Hepatocyte (in vitro differentiated cells): ENCODE measurements at regions not wholly inside any gene's neighbourhood (a gene's known extent, or its start where the extent isn't known, plus 50 kb on each side); places are given as distances from the start of the nearest gene placed in this dataset.

Experiments
- CTCF ChIP-seq: fragments of 200-600 bp; sonication (generic); IDR thresholded peaks from 2 replicates; pipeline ENCODE4 v1.5.1; 2016; ENCODE audit warnings: antibody characterized with exemption, mild to moderate bottlenecking; ENCODE audit not compliant: poor library complexity
- EZH2 ChIP-seq: fragments of 200-600 bp; sonication (generic); IDR thresholded peaks from 2 replicates; pipeline ENCODE4 v1.6.1; 2016; ENCODE audit warnings: antibody characterized with exemption, mild to moderate bottlenecking, borderline replicate concordance
- EZH2phosphoT487 ChIP-seq: fragments of 200-600 bp; sonication (generic); IDR thresholded peaks from one replicate; pipeline ENCODE4 v1.6.1; 2018; ENCODE audit warnings: antibody characterized with exemption, mild to moderate bottlenecking, low read depth, moderate library complexity; ENCODE audit not compliant: unreplicated experiment, severe bottlenecking

GRCh38 chr21:15564907-15565306 is 164.9 kb upstream of the USP25 start:
- TF ChIP-seq CTCF (no peak), EZH2 (no peak), EZH2phosphoT487 (no peak)
